Stimulated activated CD4-positive, alpha-beta T cell treated with anti-CD3 and anti-CD28 coated beads, Interleukin-4, amount 100 ng/mL, for 24 hours (primary cell): ENCODE measurements at regions not wholly inside any gene's neighbourhood (a gene's known extent, or its start where the extent isn't known, plus 50 kb on each side); places are given as distances from the start of the nearest gene placed in this dataset.

Source experiments
- DNase-seq: peaks from one replicate; pipeline ENCODE4 v3.0.0-alpha.2; 2020

GRCh38 chr3:181764544-181764943 is 52.8 kb downstream of the SOX2 start:
- no peak for DNase-seq

GRCh38 chr3:181770296-181770695 is 58.6 kb downstream of the SOX2 start:
- DNase-seq: no peak

- DNase-seq: no peak
Measured at GRCh38 chr3:181771120-181771519, 59.4 kb downstream of the SOX2 start.

- DNase-seq: no peak
Measured at GRCh38 chr3:181772166-181772565, 60.4 kb downstream of the SOX2 start.

GRCh38 chr3:181773921-181774320 is 62.2 kb downstream of the SOX2 start:
- no peak for DNase-seq

GRCh38 chr3:181782306-181782954 is 70.7 kb downstream of the SOX2 start:
- DNase-seq: no peak

- DNase-seq: no peak
Measured at GRCh38 chr3:181790561-181790960, 78.8 kb downstream of the SOX2 start.

GRCh38 chr3:181791056-181791955 is 79.6 kb downstream of the SOX2 start:
- DNase-seq: no peak

GRCh38 chr3:181793006-181793405 is 81.3 kb downstream of the SOX2 start:
- DNase-seq: no peak

GRCh38 chr3:181794011-181794790 is 82.5 kb downstream of the SOX2 start:
- no peak for DNase-seq

- DNase-seq: no peak
Measured at GRCh38 chr3:181796641-181797040, 84.9 kb downstream of the SOX2 start.

GRCh38 chr3:181797431-181797830 is 85.7 kb downstream of the SOX2 start:
- no peak for DNase-seq

GRCh38 chr3:181805703-181806102 is 94.0 kb downstream of the SOX2 start:
- no peak for DNase-seq

- no peak for DNase-seq
Measured at GRCh38 chr3:181808053-181808452, 96.3 kb downstream of the SOX2 start.

GRCh38 chr3:181823716-181824115 is 112.0 kb downstream of the SOX2 start:
- no peak for DNase-seq

GRCh38 chr3:181824961-181825360 is 113.2 kb downstream of the SOX2 start:
- no peak for DNase-seq

GRCh38 chr3:181839039-181839915 is 127.6 kb downstream of the SOX2 start:
- no peak for DNase-seq

GRCh38 chr3:181839916-181840297 is 128.2 kb downstream of the SOX2 start:
- DNase-seq: no peak

GRCh38 chr3:181844211-181844610 is 132.5 kb downstream of the SOX2 start:
- no peak for DNase-seq

- no peak for DNase-seq
Measured at GRCh38 chr3:181847276-181847675, 135.6 kb downstream of the SOX2 start.

GRCh38 chr3:181851063-181851462 is 139.3 kb downstream of the SOX2 start:
- DNase-seq: no peak

- no peak for DNase-seq
Measured at GRCh38 chr3:181855825-181856224, 144.1 kb downstream of the SOX2 start.

GRCh38 chr3:181859518-181859917 is 147.8 kb downstream of the SOX2 start:
- DNase-seq: no peak
